GM23248 (cell line): ENCODE measurements at regions not wholly inside any gene's neighbourhood (a gene's known extent, or its start where the extent isn't known, plus 50 kb on each side); places are given as distances from the start of the nearest gene placed in this dataset.
"Not testable (repeated sequence)": the region's sequence is repeated elsewhere in the genome, so short reads cannot be mapped to it uniquely, and the experiment has no call there.

Experiments used
- DNase-seq: peaks from one replicate; pipeline ENCODE4 v3.0.0-alpha.2; 2015
- H2AFZ ChIP-seq: fragments of 200-600 bp; sonication (generic); 2 replicates; pipeline ENCODE4 v1.6.1; 2016; ENCODE audit warnings: antibody characterized with exemption
- H3F3A ChIP-seq: fragments of 200-600 bp; sonication (generic); 2 replicates; pipeline ENCODE4 v1.6.1; 2016; ENCODE audit warnings: mild to moderate bottlenecking, antibody characterized with exemption, mixed run types; ENCODE audit not compliant: insufficient read depth
- H3K27ac ChIP-seq: fragments of 200-600 bp; sonication (generic); 2 replicates; pipeline ENCODE4 v1.5.1; 2016; ENCODE audit warnings: mild to moderate bottlenecking
- H3K27me3 ChIP-seq: fragments of 200-600 bp; sonication (generic); replicated peaks from 2 replicates; pipeline ENCODE4 v1.6.1; 2016; ENCODE audit warnings: mild to moderate bottlenecking; ENCODE audit not compliant: insufficient read depth
- H3K36me3 ChIP-seq: fragments of 200-600 bp; sonication (generic); 2 replicates; pipeline ENCODE4 v1.6.1; 2016; ENCODE audit warnings: low read depth, mild to moderate bottlenecking
- H3K4me1 ChIP-seq: fragments of 200-600 bp; sonication (generic); 2 replicates; pipeline ENCODE4 v1.6.1; 2016; ENCODE audit warnings: mild to moderate bottlenecking; ENCODE audit not compliant: insufficient read depth
- H3K4me2 ChIP-seq: fragments of 200-600 bp; sonication (generic); one replicate; pipeline ENCODE4 v1.6.1; 2016; ENCODE audit warnings: mild to moderate bottlenecking; ENCODE audit not compliant: unreplicated experiment
- H3K4me3 ChIP-seq: fragments of 200-600 bp; sonication (generic); 2 replicates; pipeline ENCODE4 v1.5.1; 2016; ENCODE audit warnings: mild to moderate bottlenecking
- H3K79me2 ChIP-seq: fragments of 200-600 bp; sonication (generic); 2 replicates; pipeline ENCODE4 v1.6.1; 2016; ENCODE audit warnings: mild to moderate bottlenecking; ENCODE audit not compliant: insufficient read depth
- H3K9ac ChIP-seq: fragments of 200-600 bp; sonication (generic); 2 replicates; pipeline ENCODE4 v1.6.1; 2016; ENCODE audit warnings: mild to moderate bottlenecking
- H3K9me2 ChIP-seq: fragments of 200-600 bp; sonication (generic); 2 replicates; pipeline ENCODE4 v1.6.1; 2016; ENCODE audit warnings: mixed run types, mild to moderate bottlenecking, moderate library complexity; ENCODE audit not compliant: insufficient read depth
- H3K9me3 ChIP-seq: fragments of 200-600 bp; sonication (generic); one replicate; pipeline ENCODE4 v1.6.1; 2017; ENCODE audit warnings: low read depth
- H4K20me1 ChIP-seq: fragments of 200-600 bp; sonication (generic); 2 replicates; pipeline ENCODE4 v1.6.0; 2016; ENCODE audit not compliant: insufficient read depth
- EZH2 ChIP-seq: fragments of 200-600 bp; sonication (generic); IDR thresholded peaks from 2 replicates; pipeline ENCODE4 v1.6.1; 2018; ENCODE audit warnings: antibody characterized with exemption, mild to moderate bottlenecking; ENCODE audit not compliant: insufficient read depth, poor library complexity, severe bottlenecking
- EZH2phosphoT487 ChIP-seq: fragments of 200-600 bp; sonication (generic); IDR thresholded peaks from 2 replicates; pipeline ENCODE4 v1.6.1; 2018; ENCODE audit warnings: antibody characterized with exemption, moderate library complexity, mild to moderate bottlenecking, low read depth; ENCODE audit not compliant: insufficient read depth
- WGBS, 2 experiments: methylation state at CpG; one replicate each; pipeline ENCODE4 v1.1.6; 2015 to 2017; ENCODE audit warnings: low lambda C conversion rate in 2 of 2, low coverage in 1 of 2; ENCODE audit errors: missing lambda C conversion rate in 2 of 2; 5-methylcytosine and 5-hydroxymethylcytosine counted together
- in situ Hi-C: fragments of 300-500 bp; cut with MboI; formaldehyde crosslinking; loops from 2 replicates; pipeline ENCODE4 v1.15.0; 2020

DNA sequence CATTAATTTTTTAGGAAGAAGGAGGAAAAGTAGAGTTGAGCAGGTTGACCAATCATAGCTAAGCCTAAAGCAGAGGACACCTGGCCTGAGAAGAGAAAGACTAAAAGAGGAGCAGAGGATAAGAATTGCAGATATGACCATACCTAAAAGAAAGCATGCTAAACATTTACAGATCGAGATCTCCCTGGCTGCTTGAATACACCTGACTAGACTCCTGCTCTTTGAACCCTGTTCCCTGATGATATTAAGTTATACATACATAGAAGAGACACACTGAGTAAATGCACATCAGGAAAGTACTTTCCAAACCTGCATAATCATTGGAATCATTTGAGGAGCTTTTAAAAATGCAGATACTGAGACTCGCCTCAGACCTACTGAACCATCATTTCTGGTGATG lies 232.3 kb upstream of the ELL2 start:
- Histone ChIP-seq H3K79me2 (no peaks in the 10 kb centered on the region), H3K9me2 (no peaks in the 10 kb centered on the region), H3K4me2 (no peak overlapping the region), H3K4me1 (peaks cover 19% of the 10 kb centered on the region), H3K4me3 (no peak overlapping the region), H3F3A (no peaks in the 10 kb centered on the region), H3K36me3 (no peaks in the 10 kb centered on the region), H3K9ac (no peak overlapping the region), H3K9me3 (no peaks in the 10 kb centered on the region), H3K27ac (no peak overlapping the region), H3K27me3 (no peaks in the 10 kb centered on the region), H4K20me1 (no peaks in the 10 kb centered on the region), H2AFZ (no peak overlapping the region)
- TF ChIP-seq EZH2 (no peak), EZH2phosphoT487 (no peak)
- WGBS, 2 experiments: 96 to 98% methylated on average over 2 of the region's 2 CpGs
- DNase-seq: no peak
- in situ Hi-C loops: no loop called here

DNA sequence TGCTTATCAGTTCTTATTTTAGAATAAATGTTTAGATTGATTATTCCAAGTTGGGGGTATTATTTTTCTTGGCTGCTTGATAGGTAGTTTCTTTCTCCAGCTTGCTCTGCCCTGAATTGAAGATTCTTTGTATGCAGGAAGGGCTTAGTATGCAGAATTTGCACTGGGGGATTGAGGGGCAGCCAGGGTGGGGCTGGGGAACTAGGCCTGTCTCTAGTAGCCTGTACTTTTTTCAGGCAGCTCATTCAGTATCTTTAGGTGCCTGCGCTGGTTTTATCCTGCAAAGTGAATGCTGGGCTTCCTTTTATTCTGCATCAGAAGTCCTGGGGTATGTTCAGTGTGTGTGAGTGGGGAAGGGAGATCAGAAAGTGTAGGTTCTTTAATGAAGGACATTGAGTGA lies 228.3 kb upstream of the ELL2 start:
- TF ChIP-seq EZH2 (no peak), EZH2phosphoT487 (no peak)
- H3K4me3 ChIP-seq: no peak overlapping the region
- H3K9ac ChIP-seq: no peak overlapping the region
- peaks cover 5% of the 10 kb centered on the region for H3K9me3 ChIP-seq
- H2AFZ ChIP-seq: no peak overlapping the region
- H3F3A ChIP-seq: no peaks in the 10 kb centered on the region
- no peaks in the 10 kb centered on the region for H3K27me3 ChIP-seq
- DNase-seq: no peak
- no peaks in the 10 kb centered on the region for H3K36me3 ChIP-seq
- H3K4me2 ChIP-seq: no peak overlapping the region
- in situ Hi-C loops: no loop called here
- WGBS, 2 experiments: 94 to 100% methylated on average over 1 of the region's 1 CpG
- peaks cover 5% of the 10 kb centered on the region for H3K4me1 ChIP-seq
- no peak overlapping the region for H3K27ac ChIP-seq
- no peaks in the 10 kb centered on the region for H4K20me1 ChIP-seq
- H3K79me2 ChIP-seq: no peaks in the 10 kb centered on the region
- H3K9me2 ChIP-seq: no peaks in the 10 kb centered on the region

- peaks cover 5% of the 10 kb centered on the region for H3K9me3 ChIP-seq
- in situ Hi-C loops: no loop called here
- H3K4me3 ChIP-seq: no peak overlapping the region
- H3K4me1 ChIP-seq: no peaks in the 10 kb centered on the region
- no peaks in the 10 kb centered on the region for H3K27me3 ChIP-seq
- no peaks in the 10 kb centered on the region for H3K36me3 ChIP-seq
- no peak overlapping the region for H3K4me2 ChIP-seq
- no peak overlapping the region for H3K9ac ChIP-seq
- no peaks in the 10 kb centered on the region for H3K9me2 ChIP-seq
- 94 to 95% methylated on average over 2 of the region's 2 CpGs for WGBS, 2 experiments
- H3K79me2 ChIP-seq: no peaks in the 10 kb centered on the region
- TF ChIP-seq EZH2 (no peak), EZH2phosphoT487 (no peak)
- H4K20me1 ChIP-seq: no peaks in the 10 kb centered on the region
- no peak overlapping the region for H3K27ac ChIP-seq
- H3F3A ChIP-seq: no peaks in the 10 kb centered on the region
- H2AFZ ChIP-seq: no peak overlapping the region
- no peak for DNase-seq
Measured at GRCh38 chr5:96189028-96189826, 227.6 kb upstream of the ELL2 start.

DNA sequence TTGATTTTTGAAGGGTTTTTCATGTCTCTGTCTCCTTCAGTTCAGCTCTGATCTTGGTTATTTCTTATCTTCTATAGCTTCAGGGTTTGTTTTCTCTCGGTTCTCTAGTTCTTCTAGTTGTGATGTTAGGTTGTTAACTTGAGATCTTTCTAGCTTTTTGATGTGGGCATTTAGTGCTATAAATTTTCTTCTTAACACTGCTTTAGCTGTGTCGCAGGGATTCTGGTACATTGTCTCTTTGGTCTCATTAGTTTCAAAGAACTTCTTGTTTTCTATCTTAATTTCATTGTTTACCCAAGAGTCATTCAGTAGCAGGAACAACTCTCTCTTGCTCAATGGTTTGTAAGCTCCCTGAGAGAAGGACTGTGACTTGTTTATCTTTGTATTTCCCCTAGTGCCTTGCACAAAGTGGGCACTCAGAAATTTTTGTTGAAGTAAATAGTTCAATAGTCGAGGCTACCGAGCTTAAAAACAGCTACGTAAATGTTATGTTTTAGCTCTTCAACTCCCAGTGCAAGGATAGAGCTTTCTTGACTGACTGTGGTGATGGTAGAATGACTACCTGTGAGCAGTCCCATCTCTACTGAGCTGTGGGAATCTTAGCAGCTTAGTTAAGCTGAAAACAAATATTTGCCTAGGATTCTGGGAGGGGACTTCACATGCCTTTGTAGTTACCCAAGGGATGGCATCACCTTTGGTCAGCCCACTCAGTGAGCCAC lies 225.8 kb upstream of the ELL2 start:
- no peak overlapping the region for H3K4me2 ChIP-seq
- no peaks in the 10 kb centered on the region for H3F3A ChIP-seq
- H3K9me3 ChIP-seq: peaks cover 5% of the 10 kb centered on the region
- no peaks in the 10 kb centered on the region for H3K36me3 ChIP-seq
- in situ Hi-C loops: no loop called here
- H4K20me1 ChIP-seq: no peaks in the 10 kb centered on the region
- H3K4me3 ChIP-seq: no peak overlapping the region
- no peak overlapping the region for H3K9ac ChIP-seq
- H3K27me3 ChIP-seq: no peaks in the 10 kb centered on the region
- TF ChIP-seq EZH2phosphoT487 (no peak), EZH2 (no peak)
- no peaks in the 10 kb centered on the region for H3K4me1 ChIP-seq
- no peaks in the 10 kb centered on the region for H3K79me2 ChIP-seq
- whole genome bisulfite sequencing, 2 experiments: 72 to 81% methylated on average over 5 of the region's 5 CpGs
- H3K9me2 ChIP-seq: no peaks in the 10 kb centered on the region
- DNase-seq: no peak
- no peak overlapping the region for H2AFZ ChIP-seq
- no peak overlapping the region for H3K27ac ChIP-seq

- H3K79me2 ChIP-seq, H2AFZ ChIP-seq, H3K4me3 ChIP-seq, H3K4me1 ChIP-seq, DNase-seq, H3K27ac ChIP-seq, H3K9me2 ChIP-seq, H3K9ac ChIP-seq, H3K9me3 ChIP-seq, H3F3A ChIP-seq, H3K27me3 ChIP-seq, H4K20me1 ChIP-seq, in situ Hi-C loops, H3K4me2 ChIP-seq, H3K36me3 ChIP-seq: not testable (repeated sequence)
Measured at GRCh38 chr5:96184510-96184909, 222.9 kb upstream of the ELL2 start.
